Panc1 (cell line): ENCODE measurements at regions not wholly inside any gene's neighbourhood (a gene's known extent, or its start where the extent isn't known, plus 50 kb on each side); places are given as distances from the start of the nearest gene placed in this dataset.

Experiments used
- ATAC-seq: fragments of 200-7000 bp; cut with Tn5 transposase; 2 replicates; pipeline ENCODE4 v1.9.1; 2020; ENCODE audit warnings: mild to moderate bottlenecking, moderate library complexity
- BruUV-seq: library from RNA; stranded (reverse); fragments of 400-500 nt; replicated peaks from 2 replicates; lab custom pipeline; 2021; lab: Mats Ljungman, UMichigan
- CTCF ChIA-PET: fragments of 300-600 bp; sonication (Branson Sonifier 250); formaldehyde crosslinking; loops from one replicate; lab custom pipeline; 2022; ENCODE audit warnings: antibody characterized with exemption; lab: Charles Lee
- POLR2A ChIA-PET: fragments of 300-600 bp; sonication (Branson Sonifier 250); formaldehyde crosslinking; loops from one replicate; lab custom pipeline; 2022; ENCODE audit warnings: antibody characterized with exemption; lab: Charles Lee
- DNase-seq: peaks from one replicate; pipeline ENCODE4 v3.0.0-alpha.2; 2010; ENCODE audit warnings: low read depth, low spot score
- H3K27ac ChIP-seq: 2 replicates; pipeline ENCODE4 v1.5.1; 2011; ENCODE audit warnings: mild to moderate bottlenecking, low read length, inconsistent platforms
- H3K27me3 ChIP-seq: fragments of 200-500 bp; sonication (Bioruptor generic); 2 replicates; pipeline ENCODE4 v1.6.0; 2014; ENCODE audit warnings: low read length, inconsistent platforms; ENCODE audit not compliant: control insufficient read depth, insufficient read depth
- H3K36me3 ChIP-seq: fragments of 200-500 bp; sonication (Bioruptor generic); 2 replicates; pipeline ENCODE4 v1.5.1; 2014; ENCODE audit warnings: inconsistent platforms, mild to moderate bottlenecking, low read length, moderate library complexity; ENCODE audit not compliant: control insufficient read depth, insufficient read depth
- H3K4me1 ChIP-seq: 2 replicates; pipeline ENCODE4 v1.5.1; 2011; ENCODE audit warnings: inconsistent platforms, mild to moderate bottlenecking, low read length, moderate library complexity; ENCODE audit not compliant: control insufficient read depth, insufficient read depth
- H3K4me3 ChIP-seq, 2 experiments: 2 replicates each; pipeline ENCODE4 v1.5.1; 2011 to 2012; ENCODE audit warnings: low read depth in 2 of 2, low read length in 2 of 2, mild to moderate bottlenecking in 2 of 2, inconsistent platforms in 1 of 2, moderate library complexity in 1 of 2
- H3K9me3 ChIP-seq: fragments of 200-500 bp; sonication (Bioruptor generic); 2 replicates; pipeline ENCODE4 v1.5.1; 2014; ENCODE audit warnings: low read depth, mild to moderate bottlenecking, inconsistent platforms, low read length, moderate library complexity; ENCODE audit not compliant: control insufficient read depth, insufficient read depth
- CTCF ChIP-seq: fragments of 450-650 bp; IDR thresholded peaks from 2 replicates; pipeline ENCODE4 v1.5.1; 2017; ENCODE audit warnings: mild to moderate bottlenecking
- POLR2AphosphoS5 ChIP-seq: IDR thresholded peaks from 2 replicates; pipeline ENCODE4 v1.6.1; 2012; ENCODE audit warnings: mild to moderate bottlenecking, low read depth, low read length, moderate library complexity
- REST ChIP-seq, 2 experiments: IDR thresholded peaks; 2 replicates each; pipeline ENCODE4 v1.6.1; 2011 to 2012; ENCODE audit warnings: low read depth in 2 of 2, control low read depth in 1 of 2, low read length in 1 of 2, mild to moderate bottlenecking in 1 of 2, moderate library complexity in 1 of 2; ENCODE audit not compliant: insufficient read depth in 1 of 2
- SIN3A ChIP-seq: IDR thresholded peaks from 2 replicates; pipeline ENCODE4 v1.6.1; 2012; ENCODE audit warnings: low read depth, mild to moderate bottlenecking, low read length, moderate library complexity, borderline replicate concordance; ENCODE audit not compliant: insufficient read depth
- TCF7L2 ChIP-seq: IDR thresholded peaks from 2 replicates; pipeline ENCODE4 v1.6.1; 2011; ENCODE audit warnings: mild to moderate bottlenecking, low read depth, low read length, inconsistent platforms
- in situ Hi-C: cut with HindIII; loops from 2 replicates; pipeline ENCODE4 v1.10.0; 2016; ENCODE audit warnings: low sequenced_read_pairs, low pct_unique_long_range_greater_than_20kb
- intact Hi-C: fragments of 100-400 bp; cut with micrococcal nuclease; formaldehyde crosslinking; loops from one replicate; pipeline ENCODE4 v1.10.0; 2022; ENCODE audit not compliant: unreplicated experiment

- H3K27ac ChIP-seq = no peak overlapping the region
- no peak for ATAC-seq
- ChIA-PET POLR2A (no interaction called here), CTCF (no interaction called here)
- in situ Hi-C loops (no loop called here), intact Hi-C loops (no loop called here)
- no peaks in the 10 kb centered on the region for H3K36me3 ChIP-seq
- H3K4me3 ChIP-seq = no peak overlapping the region
- DNase-seq = no peak
- H3K4me1 ChIP-seq = no peaks in the 10 kb centered on the region
- BruUV-seq = no TSS peak
- H3K27me3 ChIP-seq = no peaks in the 10 kb centered on the region
- H3K9me3 ChIP-seq = no peaks in the 10 kb centered on the region
- TF ChIP-seq POLR2AphosphoS5 = no peak
- no peak for TF ChIP-seq SIN3A
- TF ChIP-seq REST (IDR thresholded peaks at IDR 0.05; ENCODE audit: insufficient read depth in 1 of 2, low read depth in 2 of 2, low read length in 1 of 2) = no peak
- no peak for TF ChIP-seq CTCF
Observed at GRCh38 chrX:6924443-6925077, 223.0 kb upstream of the STS start.

GRCh38 chrX:6917666-6918065 is 229.8 kb upstream of the STS start:
- no peak for ATAC-seq
- no peak for DNase-seq
- POLR2A ChIA-PET = no interaction called here
- BruUV-seq = no TSS peak
- CTCF ChIA-PET = no interaction called here
- no peaks in the 10 kb centered on the region for H3K27me3 ChIP-seq
- in situ Hi-C loops (no loop called here), intact Hi-C loops (no loop called here)
- H3K4me1 ChIP-seq = no peaks in the 10 kb centered on the region
- H3K27ac ChIP-seq = no peak overlapping the region
- no peaks in the 10 kb centered on the region for H3K9me3 ChIP-seq
- H3K4me3 ChIP-seq = no peak overlapping the region
- no peak for TF ChIP-seq POLR2AphosphoS5
- no peak for TF ChIP-seq REST (IDR thresholded peaks at IDR 0.05; ENCODE audit: insufficient read depth in 1 of 2, low read depth in 2 of 2, low read length in 1 of 2)
- no peak for TF ChIP-seq CTCF
- TF ChIP-seq SIN3A = no peak
- no peak for TF ChIP-seq TCF7L2
- H3K36me3 ChIP-seq = no peaks in the 10 kb centered on the region
